Vagina (tissue), 2 donors: ENCODE measurements at regions not wholly inside any gene's neighbourhood (a gene's known extent, or its start where the extent isn't known, plus 50 kb on each side); places are given as distances from the start of the nearest gene placed in this dataset.

Experiments used
- DNase-seq, 2 donors: peaks; one replicate each; pipeline ENCODE4 v3.0.0-alpha.2; 2017; ENCODE audit errors: extremely low spot score in 2 of 2
- H3K27ac ChIP-seq: fragments of 200-600 bp; sonication (generic); one replicate; pipeline ENCODE4 v1.5.1; 2019
- H3K27me3 ChIP-seq: fragments of 200-600 bp; sonication (generic); one replicate; pipeline ENCODE4 v1.5.1; 2019
- H3K36me3 ChIP-seq, 2 donors: fragments of 200-600 bp; sonication (generic); one replicate each; pipeline ENCODE4 v1.5.1; 2017 to 2019
- H3K4me1 ChIP-seq: fragments of 200-600 bp; sonication (generic); one replicate; pipeline ENCODE4 v1.5.1; 2019
- H3K4me3 ChIP-seq, 2 donors: fragments of 200-600 bp; sonication (generic); 1 replicate in 1 of 2; 2 replicates in 1 of 2; pipeline ENCODE4 v1.5.1; 2016 to 2019
- H3K9me3 ChIP-seq: fragments of 200-600 bp; sonication (generic); one replicate; pipeline ENCODE4 v1.5.1; 2019
- CTCF ChIP-seq, 3 experiments: fragments of 450-650 bp in 2 of 3; fragments of 200-600 bp in 1 of 3; sonication (generic) in 1 of 3; IDR thresholded peaks; one replicate each; pipeline ENCODE4 v1.5.1; 2017 to 2019; ENCODE audit warnings: antibody characterized with exemption in 3 of 3, mild to moderate bottlenecking in 2 of 3, moderate library complexity in 2 of 3
- POLR2A ChIP-seq, 2 donors: fragments of 450-650 bp; IDR thresholded peaks; one replicate each; pipeline ENCODE4 v1.6.1; 2017; ENCODE audit warnings: antibody characterized with exemption in 2 of 2, mild to moderate bottlenecking in 2 of 2, moderate library complexity in 2 of 2
- POLR2AphosphoS5 ChIP-seq, 2 donors: sonication (generic); formaldehyde crosslinking; IDR thresholded peaks; one replicate each; pipeline ENCODE4 v1.9.0; 2017; ENCODE audit warnings: antibody characterized with exemption in 2 of 2, mild to moderate bottlenecking in 2 of 2, low read depth in 1 of 2; ENCODE audit not compliant: insufficient read depth in 1 of 2
- intact Hi-C: fragments of 100-400 bp; cut with DNase I; formaldehyde crosslinking; loops from one replicate; pipeline ENCODE4 v1.15.1; 2023

- Histone ChIP-seq H3K9me3 (no peaks in the 10 kb centered on the region), H3K27me3 (no peaks in the 10 kb centered on the region), H3K36me3 (no peaks in the 10 kb centered on the region), H3K27ac (no peak overlapping the region), H3K4me3 (no peak overlapping the region), H3K4me1 (no peaks in the 10 kb centered on the region)
- TF ChIP-seq POLR2AphosphoS5 (IDR thresholded peaks at IDR 0.05; ENCODE audit: insufficient read depth in 1 of 2, low read depth in 1 of 2) = no peak
- TF ChIP-seq POLR2A (IDR thresholded peaks at IDR 0.05) = no peak
- TF ChIP-seq CTCF (IDR thresholded peaks at IDR 0.05) = no peak
- DNase-seq = no peak
- intact Hi-C loops = no loop called here
Measured at GRCh38 chr5:155915601-155916000, 411.4 kb upstream of the SGCD start.

DNA sequence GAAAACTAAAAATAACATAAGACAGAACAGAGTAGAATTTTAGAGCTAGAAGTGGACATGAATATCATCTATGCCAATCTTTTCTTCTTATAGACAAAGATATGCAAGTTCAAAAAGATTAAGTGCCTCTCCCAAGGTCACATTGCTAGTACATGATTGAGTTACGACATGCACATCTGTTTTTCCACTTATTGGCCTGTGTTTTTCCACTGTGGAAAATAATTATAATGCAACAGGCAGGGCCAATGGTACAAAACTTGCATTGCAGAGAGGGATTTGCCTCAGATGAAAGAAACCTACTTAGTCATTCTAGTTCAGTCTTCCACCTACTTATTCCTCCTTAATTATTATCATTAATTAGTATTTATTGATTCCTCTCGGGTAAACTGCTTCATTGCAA, 407.8 kb upstream of the SGCD start:
- H3K36me3 ChIP-seq = no peaks in the 10 kb centered on the region
- DNase-seq = no peak
- H3K27ac ChIP-seq = no peak overlapping the region
- no peak overlapping the region for H3K4me3 ChIP-seq
- H3K4me1 ChIP-seq = no peaks in the 10 kb centered on the region
- TF ChIP-seq POLR2AphosphoS5 (IDR thresholded peaks at IDR 0.05; ENCODE audit: insufficient read depth in 1 of 2, low read depth in 1 of 2) = no peak
- TF ChIP-seq CTCF (IDR thresholded peaks at IDR 0.05) = no peak
- no peak for TF ChIP-seq POLR2A (IDR thresholded peaks at IDR 0.05)
- intact Hi-C loops = no loop called here
- no peaks in the 10 kb centered on the region for H3K27me3 ChIP-seq
- H3K9me3 ChIP-seq = no peaks in the 10 kb centered on the region

DNA sequence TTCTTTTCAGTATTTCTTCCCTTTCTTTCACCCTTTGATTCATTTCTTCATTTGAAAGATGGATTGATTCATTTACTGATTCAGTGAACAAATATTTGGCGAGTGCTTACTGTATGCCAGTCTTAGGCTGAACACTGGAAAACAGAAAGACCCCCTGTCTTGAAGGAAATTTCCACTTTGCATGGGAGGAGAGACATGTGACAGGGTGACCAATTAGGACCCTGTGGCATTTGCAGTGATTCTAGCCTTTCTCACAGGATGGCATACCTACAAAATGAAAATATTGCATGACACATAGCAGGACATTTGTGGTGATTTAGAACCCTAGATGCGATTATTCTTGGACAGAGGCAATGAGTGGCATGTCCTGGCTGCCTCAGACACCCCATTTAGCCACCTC, 407.2 kb upstream of the SGCD start:
- no peak for DNase-seq
- TF ChIP-seq POLR2AphosphoS5 (IDR thresholded peaks at IDR 0.05; ENCODE audit: insufficient read depth in 1 of 2, low read depth in 1 of 2) = no peak
- no peak for TF ChIP-seq CTCF (IDR thresholded peaks at IDR 0.05)
- no peak for TF ChIP-seq POLR2A (IDR thresholded peaks at IDR 0.05)
- no peak overlapping the region for H3K4me3 ChIP-seq

GRCh38 chr5:155921621-155922020, 405.3 kb upstream of the SGCD start:
- no peak for DNase-seq
- H3K4me3 ChIP-seq = no peak overlapping the region
- no peaks in the 10 kb centered on the region for H3K4me1 ChIP-seq
- H3K27ac ChIP-seq = no peak overlapping the region
- H3K9me3 ChIP-seq = no peaks in the 10 kb centered on the region
- no peaks in the 10 kb centered on the region for H3K36me3 ChIP-seq
- TF ChIP-seq POLR2A (IDR thresholded peaks at IDR 0.05) (no peak), POLR2AphosphoS5 (IDR thresholded peaks at IDR 0.05; ENCODE audit: insufficient read depth in 1 of 2, low read depth in 1 of 2) (no peak), CTCF (IDR thresholded peaks at IDR 0.05) (no peak)
- no peaks in the 10 kb centered on the region for H3K27me3 ChIP-seq
- intact Hi-C loops = no loop called here

More for the DNA sequence above, 407.2 kb upstream of the SGCD start:
- H3K4me1 ChIP-seq = no peaks in the 10 kb centered on the region
- H3K27ac ChIP-seq = no peak overlapping the region
- H3K27me3 ChIP-seq = no peaks in the 10 kb centered on the region
- H3K36me3 ChIP-seq = no peaks in the 10 kb centered on the region
- H3K9me3 ChIP-seq = no peaks in the 10 kb centered on the region
- intact Hi-C loops = no loop called here

DNA sequence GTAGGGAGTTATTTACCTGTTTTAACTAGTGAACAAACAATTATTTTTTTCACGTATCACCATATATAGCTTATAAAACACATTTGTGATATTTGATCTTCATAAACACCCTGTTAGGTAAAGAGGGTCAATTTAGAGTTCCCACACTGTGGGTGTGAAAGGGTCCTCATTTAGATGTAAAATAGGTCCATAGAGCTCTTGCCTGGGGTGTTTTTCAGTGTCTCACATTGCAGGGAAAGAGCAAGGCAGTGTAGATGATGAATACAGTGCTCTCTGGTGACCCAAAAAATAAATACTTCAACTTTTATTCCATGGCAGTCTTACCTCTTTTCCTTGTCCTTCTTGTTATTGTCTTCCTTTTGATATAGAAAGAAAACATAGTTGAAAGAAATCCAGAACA, 403.2 kb upstream of the SGCD start:
- TF ChIP-seq POLR2A (IDR thresholded peaks at IDR 0.05) (no peak), POLR2AphosphoS5 (IDR thresholded peaks at IDR 0.05; ENCODE audit: insufficient read depth in 1 of 2, low read depth in 1 of 2) (no peak), CTCF (IDR thresholded peaks at IDR 0.05) (no peak)
- H3K9me3 ChIP-seq = no peaks in the 10 kb centered on the region
- H3K4me3 ChIP-seq = no peak overlapping the region
- no peaks in the 10 kb centered on the region for H3K4me1 ChIP-seq
- no peak overlapping the region for H3K27ac ChIP-seq
- no peak for DNase-seq
- H3K36me3 ChIP-seq = no peaks in the 10 kb centered on the region
- H3K27me3 ChIP-seq = no peaks in the 10 kb centered on the region
- intact Hi-C loops = no loop called here
